ENCODE measurements at regions not wholly inside any gene's neighbourhood (a gene's known extent, or its start where the extent isn't known, plus 50 kb on each side); places are given as distances from the start of the nearest gene placed in this dataset.

DNA sequence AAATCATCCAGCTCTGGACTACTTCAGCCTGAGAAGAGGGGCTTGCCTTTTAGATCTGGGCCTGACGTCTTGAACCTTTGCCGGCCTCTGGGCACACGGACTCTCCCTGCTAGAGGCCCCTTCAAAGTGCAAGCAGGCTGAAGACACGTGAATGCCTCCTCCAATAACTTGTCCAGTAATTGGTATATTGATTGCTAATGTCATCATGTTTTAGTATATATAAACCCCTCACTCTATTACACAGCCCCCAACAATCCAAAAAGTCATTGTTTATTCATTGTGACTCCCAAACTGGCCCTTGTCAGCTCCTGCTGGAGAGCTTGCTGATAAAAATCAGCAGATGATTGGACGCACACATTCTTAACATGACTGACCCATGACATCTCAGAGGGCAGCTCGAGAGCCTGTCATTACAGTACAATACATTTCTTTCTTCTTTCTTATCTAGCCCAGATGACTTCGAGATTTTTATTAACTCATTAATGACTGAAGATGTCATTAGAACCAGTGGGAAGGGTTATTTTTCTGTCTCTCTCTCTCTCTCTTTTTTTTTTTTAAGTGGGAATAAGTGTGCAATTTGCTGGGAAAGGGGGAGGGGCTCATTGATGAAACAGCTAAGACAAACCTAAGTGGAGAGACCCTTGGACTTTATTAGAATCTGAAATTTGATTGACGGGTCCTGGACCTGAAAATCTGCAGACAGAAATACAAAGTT, 65.5 kb upstream of the NR2F2 start:
- no peak for DNase-seq (ENCODE audit: low read depth in 4 of 4, low spot score in 3 of 4)

DNA sequence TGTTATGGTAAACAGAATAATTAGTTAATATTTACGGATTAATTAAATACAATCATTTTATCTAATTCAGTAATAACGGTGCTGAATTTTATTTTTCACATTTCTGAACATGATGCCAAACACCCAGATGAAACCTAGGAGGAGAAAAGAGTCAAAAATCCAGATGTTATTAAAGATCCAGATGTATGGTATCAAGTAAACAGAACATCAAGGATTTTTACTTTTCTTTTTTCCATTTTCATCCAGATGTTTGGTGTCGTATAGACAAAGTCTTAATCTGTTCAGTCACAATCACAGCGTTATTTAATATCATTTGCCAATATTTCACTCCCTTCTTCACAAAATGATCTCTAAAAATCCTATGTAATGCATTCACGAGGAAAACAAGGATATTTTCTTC, 64.0 kb upstream of the NR2F2 start:
- no peak for DNase-seq (ENCODE audit: low read depth in 4 of 4, low spot score in 3 of 4)

DNA sequence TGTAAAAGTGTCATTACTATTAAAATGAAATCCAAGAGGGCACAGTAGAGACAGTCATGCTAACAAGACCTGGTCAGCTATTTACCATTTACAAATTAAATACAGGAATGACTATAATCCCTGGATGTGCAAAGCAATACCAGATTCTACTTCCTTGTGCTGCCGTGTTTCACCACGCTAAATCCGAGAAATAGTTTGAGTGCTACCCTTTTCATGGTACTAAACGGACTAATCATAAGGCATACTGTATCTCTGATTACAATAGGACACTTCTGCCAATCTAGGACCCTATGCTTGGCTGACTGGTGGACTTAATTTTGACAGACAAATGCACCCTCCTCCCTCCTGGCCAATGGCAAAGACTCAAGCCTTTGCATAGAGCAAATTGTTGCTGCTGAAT, 63.0 kb upstream of the NR2F2 start:
- DNase-seq (ENCODE audit: low read depth in 4 of 4, low spot score in 3 of 4) = no peak

DNA sequence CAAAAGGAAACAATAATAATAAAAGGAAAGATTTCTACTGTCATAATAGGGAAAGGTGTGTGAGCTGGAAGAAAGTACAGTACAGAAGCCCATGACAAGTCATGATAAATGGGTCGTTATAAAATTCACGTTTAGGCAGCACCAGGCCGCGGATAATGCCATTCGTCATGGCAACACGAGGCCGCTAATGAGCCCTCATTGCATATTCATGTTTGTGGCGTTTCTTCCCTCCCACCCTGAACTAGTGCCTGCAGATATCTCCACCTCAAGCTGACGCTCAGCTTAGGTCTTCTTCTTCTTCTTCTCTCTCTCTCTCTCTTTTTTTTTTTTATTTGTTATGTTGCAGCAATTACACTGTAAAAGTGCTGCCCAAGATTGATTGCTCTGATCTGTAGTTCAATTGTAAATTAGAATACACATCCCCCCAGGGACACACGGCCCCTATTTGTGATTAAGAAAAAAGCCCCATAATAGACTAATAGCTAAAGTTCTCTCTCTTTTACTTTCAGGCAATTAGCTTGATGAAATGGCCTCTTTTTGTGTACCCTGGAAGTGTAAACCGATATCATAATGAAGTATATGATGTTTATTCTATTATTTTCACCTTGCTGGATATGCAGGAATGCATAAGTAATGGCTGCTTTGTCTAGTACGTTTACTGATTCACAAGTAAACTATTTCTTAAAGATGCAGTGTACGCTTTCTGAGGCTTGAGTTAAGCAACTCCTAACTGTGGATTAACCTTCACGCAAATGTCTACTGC, 61.9 kb upstream of the NR2F2 start:
- no peak for DNase-seq (ENCODE audit: low read depth in 4 of 4, low spot score in 3 of 4)

DNA sequence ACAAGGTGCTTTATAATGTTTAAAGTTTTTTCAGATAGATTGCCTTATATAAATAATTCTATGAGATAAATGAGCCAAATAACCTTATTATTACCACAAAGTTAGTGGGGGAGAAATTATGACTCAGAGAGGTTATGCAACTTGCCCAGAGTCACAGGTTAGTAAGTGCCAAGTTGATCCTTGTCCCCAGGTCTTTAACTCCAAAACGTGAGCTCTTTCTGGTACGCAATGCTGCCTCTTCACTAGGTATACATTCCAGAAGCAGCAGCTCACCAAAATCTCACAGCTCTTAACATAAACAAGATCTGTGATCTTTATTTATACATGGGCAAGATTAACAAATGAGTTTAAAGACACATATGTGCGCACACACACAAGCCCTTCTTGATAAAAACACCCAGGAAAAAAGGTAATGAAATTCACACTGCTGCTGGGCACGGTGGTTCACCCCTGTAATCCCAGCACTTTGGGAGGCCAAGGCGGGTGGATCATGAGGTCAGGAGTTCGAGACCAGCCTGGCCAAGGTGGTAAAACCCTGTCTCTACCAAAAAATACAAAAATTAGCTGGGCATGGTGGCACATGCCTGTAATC, 59.8 kb upstream of the NR2F2 start:
- DNase-seq (ENCODE audit: low read depth in 4 of 4, low spot score in 3 of 4) = no peak

DNA sequence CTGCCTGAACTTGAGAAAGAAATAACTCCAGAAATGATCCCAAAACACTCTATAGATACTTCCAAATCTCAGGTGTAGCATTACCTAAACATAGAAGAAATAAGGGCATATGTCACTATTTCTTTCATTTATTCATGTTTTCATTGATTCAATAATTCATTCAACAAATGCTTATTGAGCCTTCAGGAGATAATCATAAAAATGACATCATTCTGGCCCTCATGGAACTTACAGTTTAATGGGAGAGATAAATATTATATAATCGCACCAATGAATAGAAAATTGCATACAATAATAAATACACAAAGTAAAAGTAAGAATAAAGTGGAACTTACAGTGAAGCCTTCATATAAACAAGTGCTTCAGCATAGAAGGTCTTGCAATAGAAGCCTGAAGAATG, 58.1 kb upstream of the NR2F2 start:
- no peak for DNase-seq (ENCODE audit: low read depth in 4 of 4, low spot score in 3 of 4)

DNA sequence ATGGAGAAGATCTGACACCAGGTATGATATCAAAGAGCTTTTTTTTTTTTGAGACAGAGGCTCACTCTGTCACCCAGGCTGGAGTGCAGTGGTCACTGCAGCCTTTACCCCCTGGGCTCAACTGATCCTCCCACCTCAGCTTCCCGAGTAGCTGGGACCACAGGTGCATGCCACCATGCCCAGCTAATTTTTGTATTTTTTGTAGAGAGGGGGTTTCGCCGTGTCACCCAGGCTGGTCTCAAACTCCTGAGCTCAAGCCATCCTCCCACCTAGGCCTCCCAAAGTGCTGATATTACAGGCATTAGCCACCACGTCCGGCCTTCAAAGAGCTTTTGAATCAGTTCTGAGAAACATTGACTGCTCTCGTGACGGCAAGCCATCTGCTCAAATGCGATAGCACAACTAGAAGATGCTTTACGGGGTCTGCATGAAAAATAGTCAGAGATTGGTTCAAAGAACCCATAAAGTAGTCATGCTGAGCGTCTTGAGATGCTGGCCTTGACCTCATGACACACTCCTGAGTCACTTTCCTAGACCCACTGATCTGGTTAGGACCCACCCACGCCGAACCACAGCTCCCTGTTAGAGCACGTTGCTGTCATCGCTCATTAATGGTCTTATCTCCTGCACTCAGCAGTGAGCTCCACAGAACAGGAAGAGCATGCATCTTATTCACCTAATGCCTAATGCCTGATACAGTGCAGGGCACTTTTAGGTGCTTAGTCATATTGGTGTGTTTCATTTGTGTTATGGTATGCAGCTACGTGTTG, 57.0 kb upstream of the NR2F2 start:
- DNase-seq (ENCODE audit: low read depth in 4 of 4, low spot score in 3 of 4) = no peak

DNA sequence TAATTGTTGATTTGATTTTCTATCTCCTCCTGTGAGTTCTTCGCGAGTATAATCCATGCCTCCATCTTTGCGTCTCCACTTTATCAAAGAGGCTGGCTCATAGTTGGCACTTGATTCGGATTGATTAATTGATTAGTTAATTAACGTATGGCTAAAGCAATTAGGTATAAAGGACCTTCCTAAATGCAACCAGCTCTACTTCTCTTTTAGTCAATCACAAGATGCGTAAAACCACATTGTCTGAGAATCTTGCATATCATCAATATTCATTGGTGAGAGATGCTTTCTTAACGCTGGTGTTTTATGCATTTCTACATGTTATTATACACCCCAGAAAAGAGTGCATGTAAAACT, 56.4 kb upstream of the NR2F2 start:
- DNase-seq (ENCODE audit: low read depth in 4 of 4, low spot score in 3 of 4) = no peak

DNA sequence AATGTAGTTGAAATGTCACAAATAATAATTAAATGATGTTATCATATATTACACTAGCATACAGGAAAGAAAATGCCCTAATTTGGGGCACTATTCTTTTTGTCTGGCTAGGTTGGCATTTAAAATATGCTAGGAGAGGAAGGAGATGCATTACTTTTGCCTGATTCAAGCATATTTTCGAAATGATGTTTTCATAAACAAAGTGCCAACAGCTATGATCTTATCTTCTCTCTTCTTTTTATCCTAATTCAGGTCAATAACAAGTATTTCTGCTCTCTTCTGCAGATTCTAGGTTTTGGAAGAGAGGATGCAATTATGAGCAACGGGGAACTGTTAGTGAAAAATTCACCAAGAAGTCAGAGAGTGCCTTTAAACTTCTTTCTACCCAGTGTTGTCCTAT, 55.8 kb upstream of the NR2F2 start:
- no peak for DNase-seq (ENCODE audit: low read depth in 4 of 4, low spot score in 3 of 4)

DNA sequence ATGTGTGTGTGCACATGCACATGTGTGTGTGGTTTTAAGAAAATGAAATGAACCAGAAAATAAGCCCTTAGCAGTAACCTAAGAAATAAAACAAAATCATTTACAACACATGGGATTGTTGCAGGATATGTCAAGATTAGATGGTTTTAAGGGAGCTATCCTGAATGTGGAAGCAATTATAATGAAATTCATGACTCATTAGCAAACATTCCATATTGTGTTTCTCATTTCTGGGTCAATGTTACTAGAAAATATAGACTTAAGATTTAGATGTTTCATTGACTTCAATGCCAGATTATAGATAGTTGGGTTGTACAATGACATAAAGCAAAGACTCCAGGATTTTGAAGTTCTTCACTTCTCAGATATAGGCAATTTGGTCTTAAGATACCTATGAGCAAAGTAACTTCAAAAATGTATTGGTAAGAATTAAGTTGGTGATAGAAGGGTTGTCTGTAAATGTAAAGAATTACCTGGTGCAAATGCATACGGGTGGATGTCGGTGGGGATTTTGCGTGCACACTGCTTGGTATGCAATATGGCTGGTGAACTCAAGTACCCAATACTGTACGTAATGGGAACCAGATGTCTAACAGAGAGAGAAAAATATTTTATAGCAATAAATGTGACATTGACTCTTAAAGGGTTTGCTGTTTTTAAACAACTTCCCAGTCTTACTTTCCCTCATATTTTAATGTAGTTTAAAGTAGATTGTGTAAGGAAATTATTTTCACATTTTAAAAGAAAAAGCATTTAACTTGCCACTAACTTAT, 53.9 kb upstream of the NR2F2 start:
- DNase-seq (ENCODE audit: low read depth in 4 of 4, low spot score in 3 of 4) = no peak
